MM.1S (cell line): ENCODE measurements at regions not wholly inside any gene's neighbourhood (a gene's known extent, or its start where the extent isn't known, plus 50 kb on each side); places are given as distances from the start of the nearest gene placed in this dataset.

ENCODE experiments used
- DNase-seq: peaks from one replicate; pipeline ENCODE4 v3.0.0-alpha.2; 2015
- H2AFZ ChIP-seq: fragments of 300-600 bp; sonication (generic); 2 replicates; pipeline ENCODE4 v1.6.0; 2016; ENCODE audit warnings: antibody characterized with exemption, low read length
- H3F3A ChIP-seq: fragments of 300-600 bp; sonication (generic); 2 replicates; pipeline ENCODE4 v1.6.1; 2016; ENCODE audit warnings: mild to moderate bottlenecking, antibody characterized with exemption, low read length, moderate library complexity, mixed read lengths; ENCODE audit not compliant: insufficient read depth
- H3K27ac ChIP-seq: fragments of 300-600 bp; sonication (generic); 2 replicates; pipeline ENCODE4 v1.5.1; 2016; ENCODE audit warnings: mild to moderate bottlenecking, low read length
- H3K27me3 ChIP-seq: fragments of 300-600 bp; sonication (generic); replicated peaks from 2 replicates; pipeline ENCODE4 v1.6.0; 2016; ENCODE audit warnings: low read length; ENCODE audit not compliant: insufficient read depth
- H3K36me3 ChIP-seq: fragments of 300-600 bp; sonication (generic); replicated peaks from 2 replicates; pipeline ENCODE4 v1.6.1; 2016; ENCODE audit warnings: mild to moderate bottlenecking, low read length, mixed read lengths; ENCODE audit not compliant: insufficient read depth
- H3K4me1 ChIP-seq: fragments of 300-600 bp; sonication (generic); 2 replicates; pipeline ENCODE4 v1.6.1; 2016; ENCODE audit warnings: low read length, mixed read lengths
- H3K4me2 ChIP-seq: fragments of 300-600 bp; sonication (generic); 2 replicates; pipeline ENCODE4 v1.6.0; 2016; ENCODE audit warnings: low read depth, low read length
- H3K4me3 ChIP-seq: fragments of 300-600 bp; sonication (generic); 2 replicates; pipeline ENCODE4 v1.5.1; 2016; ENCODE audit warnings: low read length, mixed read lengths
- H3K79me2 ChIP-seq: fragments of 300-600 bp; sonication (generic); 2 replicates; pipeline ENCODE4 v1.6.1; 2016; ENCODE audit warnings: mixed run types, low read length, mixed read lengths
- H3K9ac ChIP-seq: fragments of 300-600 bp; sonication (generic); 2 replicates; pipeline ENCODE4 v1.6.1; 2016; ENCODE audit warnings: low read length, mixed read lengths
- H3K9me2 ChIP-seq: fragments of 300-600 bp; sonication (generic); replicated peaks from 2 replicates; pipeline ENCODE4 v1.6.1; 2016; ENCODE audit warnings: mild to moderate bottlenecking, low read length, mixed read lengths; ENCODE audit not compliant: insufficient read depth
- H3K9me3 ChIP-seq: fragments of 300-600 bp; sonication (generic); replicated peaks from 2 replicates; pipeline ENCODE4 v1.6.1; 2016; ENCODE audit warnings: mild to moderate bottlenecking, low read length, mixed read lengths; ENCODE audit not compliant: insufficient read depth
- H4K20me1 ChIP-seq: fragments of 300-600 bp; sonication (generic); 2 replicates; pipeline ENCODE4 v1.6.1; 2016; ENCODE audit warnings: mild to moderate bottlenecking, low read length, moderate library complexity, mixed read lengths; ENCODE audit not compliant: insufficient read depth
- EZH2 ChIP-seq: fragments of 300-600 bp; sonication (generic); optimal IDR thresholded peaks from 2 replicates; pipeline ENCODE3; 2017; ENCODE audit warnings: low read depth, mild to moderate bottlenecking, antibody characterized with exemption, low read length, mixed read lengths
- EZH2phosphoT487 ChIP-seq: fragments of 300-600 bp; sonication (generic); IDR thresholded peaks from 2 replicates; pipeline ENCODE4 v1.6.1; 2018; ENCODE audit warnings: antibody characterized with exemption, low read length
- TF ChIP-seq, protein P1 (sequence below): fragments of 300-600 bp; sonication (generic); IDR thresholded peaks from 2 replicates; pipeline ENCODE4 v1.5.1; 2016; ENCODE audit warnings: antibody characterized with exemption, low read length, mixed read lengths

DNA sequence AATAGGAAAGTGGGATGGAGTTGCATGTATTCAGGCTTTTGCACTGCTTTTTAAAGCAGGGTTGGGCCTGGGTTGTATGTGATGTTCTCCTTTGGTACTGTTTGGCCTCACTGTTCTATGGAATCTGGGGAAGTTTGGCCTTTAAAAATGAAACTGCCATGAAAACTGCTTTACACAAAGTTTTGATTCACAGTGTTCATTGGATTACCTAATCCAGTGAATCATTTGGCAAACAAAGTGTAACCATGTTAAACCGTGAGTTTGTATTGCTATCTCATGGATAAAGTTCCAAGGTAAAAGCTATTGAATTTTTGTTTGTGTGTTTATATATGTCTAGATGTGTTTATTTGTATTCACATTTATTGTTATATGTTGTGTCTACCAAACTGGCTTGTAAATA lies 1658.6 kb downstream of the OLFM4 start:
- Histone ChIP-seq H3K4me3 (no peak overlapping the region), H3K27ac (no peak overlapping the region), H3K27me3 (no peaks in the 10 kb centered on the region), H3F3A (no peaks in the 10 kb centered on the region), H3K9me3 (no peaks in the 10 kb centered on the region), H3K4me1 (no peaks in the 10 kb centered on the region), H3K36me3 (no peaks in the 10 kb centered on the region), H3K9me2 (no peaks in the 10 kb centered on the region), H3K79me2 (no peaks in the 10 kb centered on the region), H4K20me1 (no peaks in the 10 kb centered on the region), H3K4me2 (no peak overlapping the region), H3K9ac (no peak overlapping the region), H2AFZ (no peak overlapping the region)
- DNase-seq, result no peak
- TF ChIP-seq, protein P1, sequence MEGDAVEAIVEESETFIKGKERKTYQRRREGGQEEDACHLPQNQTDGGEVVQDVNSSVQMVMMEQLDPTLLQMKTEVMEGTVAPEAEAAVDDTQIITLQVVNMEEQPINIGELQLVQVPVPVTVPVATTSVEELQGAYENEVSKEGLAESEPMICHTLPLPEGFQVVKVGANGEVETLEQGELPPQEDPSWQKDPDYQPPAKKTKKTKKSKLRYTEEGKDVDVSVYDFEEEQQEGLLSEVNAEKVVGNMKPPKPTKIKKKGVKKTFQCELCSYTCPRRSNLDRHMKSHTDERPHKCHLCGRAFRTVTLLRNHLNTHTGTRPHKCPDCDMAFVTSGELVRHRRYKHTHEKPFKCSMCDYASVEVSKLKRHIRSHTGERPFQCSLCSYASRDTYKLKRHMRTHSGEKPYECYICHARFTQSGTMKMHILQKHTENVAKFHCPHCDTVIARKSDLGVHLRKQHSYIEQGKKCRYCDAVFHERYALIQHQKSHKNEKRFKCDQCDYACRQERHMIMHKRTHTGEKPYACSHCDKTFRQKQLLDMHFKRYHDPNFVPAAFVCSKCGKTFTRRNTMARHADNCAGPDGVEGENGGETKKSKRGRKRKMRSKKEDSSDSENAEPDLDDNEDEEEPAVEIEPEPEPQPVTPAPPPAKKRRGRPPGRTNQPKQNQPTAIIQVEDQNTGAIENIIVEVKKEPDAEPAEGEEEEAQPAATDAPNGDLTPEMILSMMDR, result no peak
- TF ChIP-seq EZH2, result no peak

DNA sequence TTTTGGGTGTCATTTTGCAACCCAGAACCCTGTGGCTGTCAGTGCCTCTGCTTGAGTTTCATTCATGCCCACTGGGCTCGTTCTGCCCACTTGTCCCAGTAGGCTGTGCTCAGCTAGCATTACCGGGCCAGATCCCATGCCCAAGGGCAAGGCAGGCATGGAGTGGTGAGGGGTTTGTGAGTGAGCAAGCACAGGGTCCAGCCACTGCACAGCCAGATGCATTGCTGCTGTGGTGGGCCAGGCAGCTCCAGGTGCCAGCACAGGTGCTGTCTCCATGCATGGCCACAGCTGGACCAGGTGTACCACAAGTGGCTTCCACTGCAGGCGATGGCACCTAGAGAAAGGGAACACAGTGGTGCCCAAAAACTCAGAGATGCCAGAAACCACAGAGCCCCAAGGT lies 1671.2 kb downstream of the OLFM4 start:
- no peak overlapping the region for H3K9ac ChIP-seq
- H3K27ac ChIP-seq, result no peak overlapping the region
- H4K20me1 ChIP-seq, result no peaks in the 10 kb centered on the region
- no peak for DNase-seq
- H3K9me3 ChIP-seq, result no peaks in the 10 kb centered on the region
- no peaks in the 10 kb centered on the region for H3K79me2 ChIP-seq
- H2AFZ ChIP-seq, result no peak overlapping the region
- H3K9me2 ChIP-seq, result no peaks in the 10 kb centered on the region
- no peaks in the 10 kb centered on the region for H3F3A ChIP-seq
- TF ChIP-seq EZH2phosphoT487, result no peak
- TF ChIP-seq, protein P1, result no peak
- TF ChIP-seq EZH2, result no peak
- H3K4me3 ChIP-seq, result no peak overlapping the region
- no peaks in the 10 kb centered on the region for H3K36me3 ChIP-seq
- H3K4me2 ChIP-seq, result no peak overlapping the region
- H3K27me3 ChIP-seq, result no peaks in the 10 kb centered on the region
- H3K4me1 ChIP-seq, result no peaks in the 10 kb centered on the region

DNA sequence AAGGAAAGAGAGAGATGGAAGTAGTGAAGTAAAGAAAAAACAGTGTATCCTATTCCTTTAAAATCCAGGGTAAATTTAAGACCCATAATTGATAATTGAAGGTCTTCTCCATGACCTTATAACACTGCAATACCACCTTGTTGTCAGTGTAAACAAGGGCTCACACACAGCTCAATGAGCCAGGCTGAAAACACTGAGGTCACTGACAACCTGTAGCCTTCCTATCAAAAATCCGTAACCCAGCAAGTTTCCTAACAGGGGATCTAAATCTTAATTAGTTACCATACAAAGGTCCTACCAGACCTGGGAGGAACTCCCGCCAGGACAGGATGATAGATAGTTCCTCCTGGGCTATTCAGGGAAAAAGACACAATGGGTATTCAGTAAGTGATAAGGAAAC lies 1677.1 kb downstream of the OLFM4 start:
- DNase-seq, result no peak
- Histone ChIP-seq H3K4me3 (no peak overlapping the region), H3K27me3 (no peaks in the 10 kb centered on the region), H3K4me2 (no peak overlapping the region), H3K9me2 (no peaks in the 10 kb centered on the region), H3K27ac (no peak overlapping the region), H4K20me1 (no peaks in the 10 kb centered on the region), H3K4me1 (no peaks in the 10 kb centered on the region), H3K36me3 (no peaks in the 10 kb centered on the region), H3F3A (no peaks in the 10 kb centered on the region), H3K79me2 (no peaks in the 10 kb centered on the region), H3K9ac (no peak overlapping the region), H2AFZ (no peak overlapping the region), H3K9me3 (no peaks in the 10 kb centered on the region)
- no peak for TF ChIP-seq EZH2phosphoT487
- TF ChIP-seq, protein P1, result no peak
- TF ChIP-seq EZH2, result no peak
